ENCODE measurements at regions not wholly inside any gene's neighbourhood (a gene's known extent, or its start where the extent isn't known, plus 50 kb on each side); places are given as distances from the start of the nearest gene placed in this dataset.

DNA sequence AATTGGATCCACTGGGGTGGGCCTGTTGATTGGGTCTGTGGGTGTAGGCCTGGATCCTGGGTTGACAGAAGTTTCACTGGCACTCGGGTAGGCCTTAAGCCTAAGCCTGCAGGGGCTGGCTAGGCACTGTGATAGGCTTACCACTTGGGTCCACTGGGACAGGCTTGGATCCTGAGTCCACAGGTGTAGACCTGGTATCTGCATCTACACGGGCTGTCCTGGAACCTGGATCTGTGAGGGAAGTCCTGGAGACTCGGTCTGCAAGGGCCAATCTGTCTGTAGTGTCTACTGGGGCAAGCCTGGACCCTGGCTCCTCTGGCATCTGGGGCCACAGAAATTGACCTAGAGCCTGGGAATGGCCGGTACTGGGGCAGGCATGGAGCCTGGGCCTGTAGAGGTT, 219.0 kb upstream of the NRG3 start:
- TF ChIP-seq EZH2 (IDR thresholded peaks at IDR 0.05; ENCODE audit: borderline replicate concordance, low read length) = no peak
- TF ChIP-seq, protein P1, sequence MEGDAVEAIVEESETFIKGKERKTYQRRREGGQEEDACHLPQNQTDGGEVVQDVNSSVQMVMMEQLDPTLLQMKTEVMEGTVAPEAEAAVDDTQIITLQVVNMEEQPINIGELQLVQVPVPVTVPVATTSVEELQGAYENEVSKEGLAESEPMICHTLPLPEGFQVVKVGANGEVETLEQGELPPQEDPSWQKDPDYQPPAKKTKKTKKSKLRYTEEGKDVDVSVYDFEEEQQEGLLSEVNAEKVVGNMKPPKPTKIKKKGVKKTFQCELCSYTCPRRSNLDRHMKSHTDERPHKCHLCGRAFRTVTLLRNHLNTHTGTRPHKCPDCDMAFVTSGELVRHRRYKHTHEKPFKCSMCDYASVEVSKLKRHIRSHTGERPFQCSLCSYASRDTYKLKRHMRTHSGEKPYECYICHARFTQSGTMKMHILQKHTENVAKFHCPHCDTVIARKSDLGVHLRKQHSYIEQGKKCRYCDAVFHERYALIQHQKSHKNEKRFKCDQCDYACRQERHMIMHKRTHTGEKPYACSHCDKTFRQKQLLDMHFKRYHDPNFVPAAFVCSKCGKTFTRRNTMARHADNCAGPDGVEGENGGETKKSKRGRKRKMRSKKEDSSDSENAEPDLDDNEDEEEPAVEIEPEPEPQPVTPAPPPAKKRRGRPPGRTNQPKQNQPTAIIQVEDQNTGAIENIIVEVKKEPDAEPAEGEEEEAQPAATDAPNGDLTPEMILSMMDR (IDR thresholded peaks at IDR 0.05; ENCODE audit: low read length) = no peak
